HEK293 (cell line): ENCODE measurements at regions not wholly inside any gene's neighbourhood (a gene's known extent, or its start where the extent isn't known, plus 50 kb on each side); places are given as distances from the start of the nearest gene placed in this dataset.

ENCODE experiments used
- CTCF ChIA-PET: fragments of 350-600 bp; formaldehyde crosslinking; extraction: SDS; loops from one replicate; lab custom pipeline; 2021; ENCODE audit warnings: antibody characterized with exemption; lab: Yijun Ruan, JAX
- POLR2A ChIA-PET: fragments of 300-600 bp; formaldehyde crosslinking; extraction: SDS; loops from one replicate; lab custom pipeline; 2020; ENCODE audit warnings: antibody characterized with exemption, inconsistent platforms; lab: Yijun Ruan, JAX
- H3K27ac ChIP-seq: fragments of 200-500 bp; sonication (Bioruptor generic); 2 replicates; pipeline ENCODE4 v1.5.1; 2014; ENCODE audit warnings: low read depth, low read length, control low read depth, inconsistent platforms; ENCODE audit errors: extremely low read depth
- H3K36me3 ChIP-seq, 2 experiments: fragments of 200-500 bp in 1 of 2; sonication (Bioruptor generic) in 1 of 2; 1 replicate in 1 of 2; 2 replicates in 1 of 2; pipeline ENCODE4 v1.5.1; 2014 to 2017; ENCODE audit warnings: inconsistent platforms in 2 of 2, low read length in 2 of 2; ENCODE audit not compliant: control insufficient read depth in 2 of 2, insufficient read depth in 1 of 2
- H3K4me1 ChIP-seq: fragments of 200-500 bp; sonication (Bioruptor generic); 2 replicates; pipeline ENCODE4 v1.5.1; 2014; ENCODE audit warnings: mild to moderate bottlenecking, low read length, inconsistent platforms; ENCODE audit not compliant: control insufficient read depth, insufficient read depth
- H3K4me3 ChIP-seq: 2 replicates; pipeline ENCODE4 v1.5.1; 2011; ENCODE audit warnings: low read depth, mild to moderate bottlenecking, control low read depth, low read length, moderate library complexity
- H3K9me3 ChIP-seq: fragments of 200-500 bp; sonication (Bioruptor generic); 2 replicates; pipeline ENCODE4 v1.5.1; 2014; ENCODE audit warnings: low read depth, low read length, inconsistent platforms; ENCODE audit not compliant: control insufficient read depth, insufficient read depth
- KLF16 ChIP-seq: fragments of 450-650 bp; formaldehyde crosslinking; IDR thresholded peaks from 2 replicates; pipeline ENCODE4 v1.5.1; 2017; ENCODE audit warnings: missing biosample characterization, missing genetic modification characterization
- KLF8 ChIP-seq: fragments of 450-650 bp; formaldehyde crosslinking; IDR thresholded peaks from 2 replicates; pipeline ENCODE4 v1.5.1; 2016; ENCODE audit warnings: missing biosample characterization, missing genetic modification characterization
- MZF1 ChIP-seq: fragments of 450-650 bp; formaldehyde crosslinking; IDR thresholded peaks from 2 replicates; pipeline ENCODE4 v1.5.1; 2017; ENCODE audit warnings: missing biosample characterization, missing genetic modification characterization, borderline replicate concordance
- ZBTB20 ChIP-seq: fragments of 450-650 bp; formaldehyde crosslinking; IDR thresholded peaks from 2 replicates; pipeline ENCODE4 v1.5.1; 2016; ENCODE audit warnings: missing biosample characterization, missing genetic modification characterization
- ZBTB21 ChIP-seq: fragments of 450-650 bp; formaldehyde crosslinking; IDR thresholded peaks from 2 replicates; pipeline ENCODE4 v1.5.1; 2017; ENCODE audit warnings: missing biosample characterization, missing genetic modification characterization
- ZFP37 ChIP-seq: fragments of 450-650 bp; formaldehyde crosslinking; IDR thresholded peaks from 2 replicates; pipeline ENCODE4 v1.5.1; 2016; ENCODE audit warnings: missing biosample characterization, missing genetic modification characterization
- ZIC2 ChIP-seq: fragments of 450-650 bp; formaldehyde crosslinking; IDR thresholded peaks from 2 replicates; pipeline ENCODE4 v1.5.1; 2016; ENCODE audit warnings: missing biosample characterization, missing genetic modification characterization
- ZNF112 ChIP-seq: fragments of 450-650 bp; formaldehyde crosslinking; IDR thresholded peaks from 2 replicates; pipeline ENCODE4 v1.5.0; 2017; ENCODE audit warnings: missing biosample characterization, missing genetic modification characterization
- ZNF138 ChIP-seq: fragments of 450-650 bp; formaldehyde crosslinking; IDR thresholded peaks from 2 replicates; pipeline ENCODE4 v1.5.1; 2016; ENCODE audit warnings: missing biosample characterization, missing genetic modification characterization, borderline replicate concordance
- ZNF16 ChIP-seq: fragments of 450-650 bp; formaldehyde crosslinking; IDR thresholded peaks from 2 replicates; pipeline ENCODE4 v1.5.1; 2016; ENCODE audit warnings: low read depth, missing biosample characterization, missing genetic modification characterization
- ZNF174 ChIP-seq: fragments of 450-650 bp; formaldehyde crosslinking; IDR thresholded peaks from 2 replicates; pipeline ENCODE4 v1.5.0; 2017; ENCODE audit warnings: missing biosample characterization, mild to moderate bottlenecking, missing genetic modification characterization
- ZNF239 ChIP-seq: fragments of 450-650 bp; formaldehyde crosslinking; IDR thresholded peaks from 2 replicates; pipeline ENCODE4 v1.5.1; 2016; ENCODE audit warnings: missing biosample characterization, missing genetic modification characterization
- ZNF274 ChIP-seq, 2 experiments: fragments of 200-500 bp in 1 of 2; fragments of 450-650 bp in 1 of 2; sonication (Bioruptor generic) in 1 of 2; formaldehyde crosslinking in 1 of 2; IDR thresholded peaks; 2 replicates each; pipeline versions ENCODE4 v1.5.1 to v1.6.1; 2014 to 2016; ENCODE audit warnings: borderline replicate concordance in 1 of 2, inconsistent platforms in 1 of 2, low read length in 1 of 2, missing biosample characterization in 1 of 2, missing genetic modification characterization in 1 of 2
- ZNF513 ChIP-seq: fragments of 450-650 bp; IDR thresholded peaks from 2 replicates; pipeline ENCODE4 v1.5.1; 2018; ENCODE audit warnings: missing biosample characterization, missing genetic modification characterization
- ZNF530 ChIP-seq: fragments of 450-650 bp; formaldehyde crosslinking; IDR thresholded peaks from 2 replicates; pipeline ENCODE4 v1.5.1; 2016; ENCODE audit warnings: low read depth, missing biosample characterization, missing genetic modification characterization
- ZNF561 ChIP-seq: fragments of 450-650 bp; IDR thresholded peaks from 2 replicates; pipeline ENCODE4 v1.5.1; 2018; ENCODE audit warnings: missing biosample characterization, missing genetic modification characterization, borderline replicate concordance
- ZNF580 ChIP-seq: fragments of 450-650 bp; formaldehyde crosslinking; IDR thresholded peaks from 2 replicates; pipeline ENCODE4 v1.5.1; 2016; ENCODE audit warnings: missing biosample characterization, missing genetic modification characterization
- ZNF624 ChIP-seq: fragments of 450-650 bp; formaldehyde crosslinking; IDR thresholded peaks from 2 replicates; pipeline ENCODE4 v1.5.1; 2017; ENCODE audit warnings: missing biosample characterization, missing genetic modification characterization
- ZNF654 ChIP-seq: fragments of 450-650 bp; formaldehyde crosslinking; IDR thresholded peaks from 2 replicates; pipeline ENCODE4 v1.5.1; 2016; ENCODE audit warnings: low read depth, missing biosample characterization, missing genetic modification characterization
- ZNF747 ChIP-seq: fragments of 450-650 bp; formaldehyde crosslinking; IDR thresholded peaks from 2 replicates; pipeline ENCODE4 v1.5.1; 2016; ENCODE audit warnings: missing biosample characterization, missing genetic modification characterization
- ZSCAN5A ChIP-seq: fragments of 450-650 bp; formaldehyde crosslinking; IDR thresholded peaks from 2 replicates; pipeline ENCODE4 v1.5.1; 2016; ENCODE audit warnings: missing biosample characterization, missing genetic modification characterization
- ZXDB ChIP-seq: fragments of 450-650 bp; formaldehyde crosslinking; IDR thresholded peaks from 2 replicates; pipeline ENCODE4 v1.5.1; 2016; ENCODE audit warnings: missing biosample characterization, missing genetic modification characterization
- TF ChIP-seq, protein P1 (sequence below): fragments of 450-650 bp; formaldehyde crosslinking; IDR thresholded peaks from 2 replicates; pipeline ENCODE4 v1.5.1; 2017; ENCODE audit warnings: missing biosample characterization, missing genetic modification characterization
- TF ChIP-seq, protein P2 (sequence below): fragments of 450-650 bp; formaldehyde crosslinking; IDR thresholded peaks from 2 replicates; pipeline ENCODE4 v1.5.1; 2017; ENCODE audit warnings: missing biosample characterization, missing genetic modification characterization

GRCh38 chr14:30058401-30058800 is 130.8 kb upstream of the PRKD1 start (continued):
- TF ChIP-seq ZNF530 (tag by site-specific recombination) = no peak
- TF ChIP-seq, protein P1, sequence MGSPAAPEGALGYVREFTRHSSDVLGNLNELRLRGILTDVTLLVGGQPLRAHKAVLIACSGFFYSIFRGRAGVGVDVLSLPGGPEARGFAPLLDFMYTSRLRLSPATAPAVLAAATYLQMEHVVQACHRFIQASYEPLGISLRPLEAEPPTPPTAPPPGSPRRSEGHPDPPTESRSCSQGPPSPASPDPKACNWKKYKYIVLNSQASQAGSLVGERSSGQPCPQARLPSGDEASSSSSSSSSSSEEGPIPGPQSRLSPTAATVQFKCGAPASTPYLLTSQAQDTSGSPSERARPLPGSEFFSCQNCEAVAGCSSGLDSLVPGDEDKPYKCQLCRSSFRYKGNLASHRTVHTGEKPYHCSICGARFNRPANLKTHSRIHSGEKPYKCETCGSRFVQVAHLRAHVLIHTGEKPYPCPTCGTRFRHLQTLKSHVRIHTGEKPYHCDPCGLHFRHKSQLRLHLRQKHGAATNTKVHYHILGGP = no peak
- TF ChIP-seq ZXDB = no peak
- no peak for TF ChIP-seq ZNF561
- TF ChIP-seq ZNF274 (IDR thresholded peaks at IDR 0.05; ENCODE audit: low read length) = no peak
- TF ChIP-seq ZNF274 (tag by site-specific recombination; IDR thresholded peaks at IDR 0.05; ENCODE audit: borderline replicate concordance) = no peak
- TF ChIP-seq ZNF112 (tag by site-specific recombination) = no peak
- no peak for TF ChIP-seq ZBTB20 (tag by site-specific recombination)
- TF ChIP-seq ZIC2 (tag by site-specific recombination) = no peak
- TF ChIP-seq ZNF513 (tag by site-specific recombination) = no peak
- no peak for TF ChIP-seq KLF16 (tag by site-specific recombination)
- no peak for TF ChIP-seq ZNF624 (tag by site-specific recombination)
- TF ChIP-seq ZSCAN5A (tag by site-specific recombination) = no peak
- TF ChIP-seq KLF8 (tag by site-specific recombination) = no peak

DNA sequence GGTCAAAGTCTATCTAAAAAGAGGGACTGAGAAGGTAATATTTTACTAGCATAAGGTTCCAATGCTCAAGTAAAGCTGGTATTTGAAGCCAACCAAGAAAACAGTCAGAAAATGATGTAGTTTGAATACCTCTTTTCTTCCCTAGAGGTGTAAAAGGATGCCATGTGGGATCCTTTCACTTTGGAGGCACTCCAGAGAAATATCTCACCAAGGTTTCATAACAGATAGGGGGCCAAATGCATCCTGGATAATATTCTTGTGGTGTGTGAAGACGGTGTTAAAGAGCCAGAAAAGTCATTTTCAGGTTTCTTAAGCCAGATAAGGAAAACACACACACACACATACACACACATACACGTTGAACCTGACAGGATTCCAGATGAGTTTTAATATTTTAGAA is 136.1 kb upstream of the PRKD1 start:
- TF ChIP-seq, protein P2, sequence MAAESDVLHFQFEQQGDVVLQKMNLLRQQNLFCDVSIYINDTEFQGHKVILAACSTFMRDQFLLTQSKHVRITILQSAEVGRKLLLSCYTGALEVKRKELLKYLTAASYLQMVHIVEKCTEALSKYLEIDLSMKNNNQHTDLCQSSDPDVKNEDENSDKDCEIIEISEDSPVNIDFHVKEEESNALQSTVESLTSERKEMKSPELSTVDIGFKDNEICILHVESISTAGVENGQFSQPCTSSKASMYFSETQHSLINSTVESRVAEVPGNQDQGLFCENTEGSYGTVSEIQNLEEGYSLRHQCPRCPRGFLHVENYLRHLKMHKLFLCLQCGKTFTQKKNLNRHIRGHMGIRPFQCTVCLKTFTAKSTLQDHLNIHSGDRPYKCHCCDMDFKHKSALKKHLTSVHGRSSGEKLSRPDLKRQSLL = no peak
- TF ChIP-seq ZNF174 (tag by site-specific recombination) (no peak), ZBTB21 (tag by site-specific recombination) (no peak), ZNF654 (no peak), MZF1 (tag by site-specific recombination) (no peak), ZFP37 (tag by site-specific recombination) (no peak), ZNF580 (no peak), ZNF112 (tag by site-specific recombination) (no peak), ZNF747 (no peak), ZNF16 (tag by site-specific recombination) (no peak), ZNF138 (tag by site-specific recombination) (no peak), ZNF239 (tag by site-specific recombination) (no peak)
- Histone ChIP-seq H3K27ac (no peak overlapping the region), H3K4me3 (no peak overlapping the region), H3K4me1 (no peaks in the 10 kb centered on the region), H3K9me3 (no peaks in the 10 kb centered on the region), H3K36me3 (no peaks in the 10 kb centered on the region)
- ChIA-PET CTCF (no interaction called here), POLR2A (no interaction called here)
